HFFc6 (cell line): ENCODE measurements at regions not wholly inside any gene's neighbourhood (a gene's known extent, or its start where the extent isn't known, plus 50 kb on each side); places are given as distances from the start of the nearest gene placed in this dataset.

Experiments
- DNase-seq: peaks from one replicate; pipeline ENCODE4 v3.0.0-alpha.2; 2018
- H3K27ac Mint-ChIP-seq: 2 replicates; pipeline ENCODE4 v1.8.0; 2020; ENCODE audit warnings: mild to moderate bottlenecking, mixed read lengths
- H3K27me3 Mint-ChIP-seq: 2 replicates; pipeline ENCODE4 v1.8.0; 2021; ENCODE audit warnings: mild to moderate bottlenecking, moderate library complexity, mixed read lengths; ENCODE audit not compliant: insufficient read depth
- H3K36me3 Mint-ChIP-seq: 2 replicates; pipeline ENCODE4 v1.8.0; 2021; ENCODE audit warnings: low read depth, mixed read lengths
- H3K4me1 Mint-ChIP-seq: 2 replicates; pipeline ENCODE4 v1.8.0; 2020; ENCODE audit warnings: low read depth, mixed read lengths
- H3K4me3 Mint-ChIP-seq: 2 replicates; pipeline ENCODE4 v1.8.0; 2020; ENCODE audit warnings: mild to moderate bottlenecking, moderate library complexity, mixed read lengths
- H3K9me3 Mint-ChIP-seq: 2 replicates; pipeline ENCODE4 v1.8.0; 2020; ENCODE audit warnings: mild to moderate bottlenecking, mixed read lengths
- TF ChIP-seq, protein P1 (sequence below): fragments of 200-600 bp; sonication (generic); IDR thresholded peaks from 2 replicates; pipeline ENCODE4 v1.5.0; 2021; ENCODE audit warnings: antibody characterized with exemption, mild to moderate bottlenecking

DNA sequence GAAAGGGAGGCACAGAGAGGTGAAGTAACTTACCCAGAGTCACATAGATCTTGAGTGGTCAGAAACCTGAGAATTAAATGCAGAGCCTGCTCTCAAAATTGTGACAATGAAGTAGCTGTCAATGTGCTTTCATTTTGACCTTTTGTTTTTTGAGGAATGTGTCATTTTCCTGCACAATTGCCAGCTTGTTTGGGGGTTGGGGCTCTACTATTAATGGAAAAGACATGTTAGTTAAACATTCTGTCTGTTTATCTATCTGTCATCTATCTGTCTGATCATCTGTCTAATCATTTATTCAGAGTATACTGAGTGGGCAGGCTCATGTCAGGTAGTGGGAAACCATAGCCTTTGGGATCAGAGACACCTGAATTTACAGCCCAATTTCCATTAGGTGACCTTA is 428.4 kb downstream of the TSN start:
- Mint-ChIP-seq H3K4me1 (peaks cover 5% of the 10 kb centered on the region; the same call in 1 of the 2 replicates), H3K36me3 (no peaks in the 10 kb centered on the region), H3K4me3 (no peak overlapping the region), H3K9me3 (no peaks in the 10 kb centered on the region), H3K27ac (no peak overlapping the region), H3K27me3 (peaks cover 6% of the 10 kb centered on the region; the same call in 1 of the 2 replicates)
- no peak for DNase-seq
- TF ChIP-seq, protein P1, sequence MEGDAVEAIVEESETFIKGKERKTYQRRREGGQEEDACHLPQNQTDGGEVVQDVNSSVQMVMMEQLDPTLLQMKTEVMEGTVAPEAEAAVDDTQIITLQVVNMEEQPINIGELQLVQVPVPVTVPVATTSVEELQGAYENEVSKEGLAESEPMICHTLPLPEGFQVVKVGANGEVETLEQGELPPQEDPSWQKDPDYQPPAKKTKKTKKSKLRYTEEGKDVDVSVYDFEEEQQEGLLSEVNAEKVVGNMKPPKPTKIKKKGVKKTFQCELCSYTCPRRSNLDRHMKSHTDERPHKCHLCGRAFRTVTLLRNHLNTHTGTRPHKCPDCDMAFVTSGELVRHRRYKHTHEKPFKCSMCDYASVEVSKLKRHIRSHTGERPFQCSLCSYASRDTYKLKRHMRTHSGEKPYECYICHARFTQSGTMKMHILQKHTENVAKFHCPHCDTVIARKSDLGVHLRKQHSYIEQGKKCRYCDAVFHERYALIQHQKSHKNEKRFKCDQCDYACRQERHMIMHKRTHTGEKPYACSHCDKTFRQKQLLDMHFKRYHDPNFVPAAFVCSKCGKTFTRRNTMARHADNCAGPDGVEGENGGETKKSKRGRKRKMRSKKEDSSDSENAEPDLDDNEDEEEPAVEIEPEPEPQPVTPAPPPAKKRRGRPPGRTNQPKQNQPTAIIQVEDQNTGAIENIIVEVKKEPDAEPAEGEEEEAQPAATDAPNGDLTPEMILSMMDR: no peak

DNA sequence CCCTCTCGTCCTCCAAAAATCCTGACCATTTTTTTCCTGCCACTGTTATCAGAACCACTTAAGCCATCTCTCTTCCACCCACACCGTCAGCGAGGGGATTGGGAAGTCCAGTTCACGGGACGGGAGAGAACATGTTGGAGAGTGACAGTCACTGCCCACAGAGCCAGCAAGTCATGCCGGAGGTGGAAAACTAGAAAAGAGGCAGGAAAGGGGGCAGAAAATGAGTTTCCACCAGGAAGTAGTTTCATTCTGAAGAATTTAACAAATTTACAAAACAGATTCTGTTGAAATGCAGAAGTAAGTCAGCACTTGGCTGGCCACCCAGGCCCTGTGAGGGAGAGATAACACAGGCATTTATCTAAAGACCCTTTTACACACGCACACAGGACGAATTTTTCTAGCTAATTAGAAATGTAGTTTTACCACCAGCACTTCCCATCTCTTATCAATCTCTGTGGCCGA is 431.3 kb downstream of the TSN start:
- no peaks in the 10 kb centered on the region for H3K4me1 Mint-ChIP-seq
- TF ChIP-seq, protein P1: no peak
- no peaks in the 10 kb centered on the region for H3K36me3 Mint-ChIP-seq
- H3K4me3 Mint-ChIP-seq: no peak overlapping the region; the same call in 1 of the 2 replicates
- H3K27me3 Mint-ChIP-seq: peaks cover 6% of the 10 kb centered on the region; the same call in 1 of the 2 replicates
- no peak for DNase-seq
- no peaks in the 10 kb centered on the region for H3K9me3 Mint-ChIP-seq
- H3K27ac Mint-ChIP-seq: no peak overlapping the region

DNA sequence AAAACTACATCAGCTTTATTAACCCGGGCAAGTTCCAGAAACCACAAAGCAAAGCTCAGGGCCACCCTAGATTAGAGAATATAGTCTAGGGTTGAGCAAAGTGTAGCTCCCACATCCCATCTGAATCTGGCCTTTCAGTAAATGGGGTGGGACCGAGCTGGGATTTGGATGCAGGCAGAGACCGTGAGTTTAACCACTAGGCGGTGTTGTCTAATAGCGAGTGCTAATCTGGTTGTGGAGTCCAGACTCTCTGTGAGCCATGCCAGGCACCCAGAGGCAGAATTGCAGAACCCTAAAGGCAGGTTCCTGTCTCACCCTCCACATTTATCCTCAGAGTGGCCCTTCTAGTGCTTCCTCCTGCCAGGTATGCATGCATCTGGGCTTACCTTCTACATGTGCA is 435.9 kb downstream of the TSN start:
- TF ChIP-seq, protein P1: peak; percentile 66
- peak; percentile 4 for DNase-seq
- no peaks in the 10 kb centered on the region for H3K9me3 Mint-ChIP-seq
- H3K36me3 Mint-ChIP-seq: no peaks in the 10 kb centered on the region
- H3K4me3 Mint-ChIP-seq: no peak overlapping the region
- no peaks in the 10 kb centered on the region; the same call in 1 of the 2 replicates for H3K27me3 Mint-ChIP-seq
- H3K4me1 Mint-ChIP-seq: no peaks in the 10 kb centered on the region
- H3K27ac Mint-ChIP-seq: no peak overlapping the region

DNA sequence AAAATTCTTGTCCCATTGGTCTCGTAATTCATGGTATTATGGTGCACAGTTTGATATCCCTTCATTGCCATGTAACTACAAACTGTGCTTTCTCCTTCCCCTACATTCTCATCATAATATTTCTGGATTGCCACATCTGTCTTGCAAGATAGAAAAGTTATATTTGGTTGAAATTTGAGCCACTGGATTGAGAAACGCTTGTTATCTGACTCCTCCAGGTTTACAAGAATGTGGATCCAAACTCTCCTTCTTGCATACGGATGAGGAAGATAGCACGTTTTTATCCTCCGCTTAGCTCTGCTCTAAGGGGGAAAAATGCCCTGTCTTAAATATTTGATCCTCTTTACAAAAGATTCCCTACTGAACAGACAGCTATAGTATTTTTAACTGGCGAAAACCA is 438.2 kb downstream of the TSN start:
- H3K27me3 Mint-ChIP-seq: no peaks in the 10 kb centered on the region; the same call in 1 of the 2 replicates
- no peak overlapping the region for H3K27ac Mint-ChIP-seq
- H3K4me1 Mint-ChIP-seq: no peaks in the 10 kb centered on the region
- no peak for DNase-seq
- TF ChIP-seq, protein P1: no peak
- H3K36me3 Mint-ChIP-seq: no peaks in the 10 kb centered on the region
- no peaks in the 10 kb centered on the region for H3K9me3 Mint-ChIP-seq
- H3K4me3 Mint-ChIP-seq: no peak overlapping the region

DNA sequence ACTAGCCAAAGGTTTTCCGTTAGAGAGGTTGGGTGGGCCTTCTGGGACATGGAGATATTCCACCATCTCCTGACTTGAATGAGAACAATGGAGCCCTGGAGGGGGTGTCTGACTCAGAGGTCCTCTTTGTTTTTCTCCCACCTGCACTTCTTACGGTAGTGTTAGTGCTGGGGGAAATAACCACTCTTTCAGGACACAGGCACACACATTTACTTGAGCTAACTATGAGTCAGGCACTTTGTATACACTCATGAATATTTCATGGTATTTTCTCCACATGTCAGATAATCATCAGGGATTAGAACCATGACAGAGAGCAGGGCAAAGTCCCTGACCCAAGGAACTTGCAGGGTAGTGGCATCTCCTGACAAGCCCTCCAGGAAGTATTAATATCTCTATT is 439.1 kb downstream of the TSN start:
- no peaks in the 10 kb centered on the region for H3K4me1 Mint-ChIP-seq
- no peaks in the 10 kb centered on the region for H3K36me3 Mint-ChIP-seq
- no peak for DNase-seq
- H3K4me3 Mint-ChIP-seq: no peak overlapping the region
- no peaks in the 10 kb centered on the region for H3K9me3 Mint-ChIP-seq
- H3K27ac Mint-ChIP-seq: no peak overlapping the region
- TF ChIP-seq, protein P1: no peak
- no peaks in the 10 kb centered on the region; the same call in 1 of the 2 replicates for H3K27me3 Mint-ChIP-seq

DNA sequence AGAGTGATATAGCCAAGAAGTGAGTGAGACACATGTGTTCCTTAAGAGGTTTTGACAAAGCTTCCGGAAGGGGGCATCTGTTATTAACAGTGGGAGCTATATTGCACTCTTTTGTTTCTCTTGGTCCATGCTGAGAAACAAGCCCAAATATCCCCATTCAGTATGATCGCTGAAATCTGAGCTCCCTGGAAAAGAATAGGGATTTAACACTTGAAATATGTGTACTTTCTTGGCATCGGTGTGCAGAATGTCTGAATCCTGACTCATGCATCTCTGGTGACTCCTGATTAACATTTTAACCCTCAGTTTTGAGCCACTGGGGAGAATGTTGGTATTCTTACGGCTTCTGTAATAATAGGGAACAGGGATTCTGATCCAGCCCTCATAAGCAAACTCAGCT is 448.1 kb downstream of the TSN start:
- H3K9me3 Mint-ChIP-seq: peaks cover 4% of the 10 kb centered on the region; the same call in 1 of the 2 replicates
- DNase-seq: peak; percentile 8
- H3K27ac Mint-ChIP-seq: no peak overlapping the region
- no peaks in the 10 kb centered on the region; the same call in 1 of the 2 replicates for H3K27me3 Mint-ChIP-seq
- no peak overlapping the region for H3K4me3 Mint-ChIP-seq
- peaks cover 11% of the 10 kb centered on the region for H3K4me1 Mint-ChIP-seq
- TF ChIP-seq, protein P1: no peak; the same call in 1 of the 2 replicates
- H3K36me3 Mint-ChIP-seq: no peaks in the 10 kb centered on the region
